ENCODE measurements at regions not wholly inside any gene's neighbourhood (a gene's known extent, or its start where the extent isn't known, plus 50 kb on each side); places are given as distances from the start of the nearest gene placed in this dataset.

DNA sequence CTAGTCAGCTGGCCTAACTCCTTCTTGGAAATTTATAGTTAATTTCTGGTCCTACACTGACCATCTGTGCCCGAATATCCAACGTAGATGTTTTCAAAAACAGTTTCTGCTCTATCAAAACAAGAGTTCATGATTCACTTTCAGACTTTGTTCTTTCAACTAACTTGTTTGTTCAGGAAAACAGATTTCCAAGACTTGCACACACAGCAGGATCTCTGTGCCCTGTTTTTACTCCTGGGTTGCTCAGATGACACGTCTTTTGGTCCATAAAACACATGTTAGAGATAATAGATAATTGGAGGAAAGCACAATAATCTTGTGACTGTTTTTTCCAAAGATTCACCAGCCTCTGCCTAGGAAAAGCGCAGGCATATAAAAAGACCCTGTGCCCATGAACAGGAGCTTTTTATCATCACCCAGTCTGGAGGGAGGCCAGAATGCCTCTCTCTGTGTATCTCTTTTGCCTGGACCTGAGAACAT lies 218.0 kb downstream of the IRS2 start:
- TF ChIP-seq, protein P1, sequence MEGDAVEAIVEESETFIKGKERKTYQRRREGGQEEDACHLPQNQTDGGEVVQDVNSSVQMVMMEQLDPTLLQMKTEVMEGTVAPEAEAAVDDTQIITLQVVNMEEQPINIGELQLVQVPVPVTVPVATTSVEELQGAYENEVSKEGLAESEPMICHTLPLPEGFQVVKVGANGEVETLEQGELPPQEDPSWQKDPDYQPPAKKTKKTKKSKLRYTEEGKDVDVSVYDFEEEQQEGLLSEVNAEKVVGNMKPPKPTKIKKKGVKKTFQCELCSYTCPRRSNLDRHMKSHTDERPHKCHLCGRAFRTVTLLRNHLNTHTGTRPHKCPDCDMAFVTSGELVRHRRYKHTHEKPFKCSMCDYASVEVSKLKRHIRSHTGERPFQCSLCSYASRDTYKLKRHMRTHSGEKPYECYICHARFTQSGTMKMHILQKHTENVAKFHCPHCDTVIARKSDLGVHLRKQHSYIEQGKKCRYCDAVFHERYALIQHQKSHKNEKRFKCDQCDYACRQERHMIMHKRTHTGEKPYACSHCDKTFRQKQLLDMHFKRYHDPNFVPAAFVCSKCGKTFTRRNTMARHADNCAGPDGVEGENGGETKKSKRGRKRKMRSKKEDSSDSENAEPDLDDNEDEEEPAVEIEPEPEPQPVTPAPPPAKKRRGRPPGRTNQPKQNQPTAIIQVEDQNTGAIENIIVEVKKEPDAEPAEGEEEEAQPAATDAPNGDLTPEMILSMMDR (IDR thresholded peaks at IDR 0.05 in 4 of 5, conservative IDR thresholded peaks at IDR 0.05 in 1 of 5) = no peak
- no peak for TF ChIP-seq POLR2A (IDR thresholded peaks at IDR 0.05)

Measured in gastrocnemius medialis (tissue), 4 donors.